Frontal cortex (tissue), 3 donors: ENCODE measurements at regions not wholly inside any gene's neighbourhood (a gene's known extent, or its start where the extent isn't known, plus 50 kb on each side); places are given as distances from the start of the nearest gene placed in this dataset.

Experiments used
- DNase-seq, 2 donors: peaks; one replicate each; pipeline ENCODE4 v3.0.0; 2012; ENCODE audit warnings: low spot score in 2 of 2
- FAIRE-seq: peaks from 2 replicates; lab custom pipeline; 2012; peaks lifted over from hg19 to GRCh38; lab: Jason Lieb, UNC
- donor health status: control.
- donor health status: control.
- donor health status: control.

DNA sequence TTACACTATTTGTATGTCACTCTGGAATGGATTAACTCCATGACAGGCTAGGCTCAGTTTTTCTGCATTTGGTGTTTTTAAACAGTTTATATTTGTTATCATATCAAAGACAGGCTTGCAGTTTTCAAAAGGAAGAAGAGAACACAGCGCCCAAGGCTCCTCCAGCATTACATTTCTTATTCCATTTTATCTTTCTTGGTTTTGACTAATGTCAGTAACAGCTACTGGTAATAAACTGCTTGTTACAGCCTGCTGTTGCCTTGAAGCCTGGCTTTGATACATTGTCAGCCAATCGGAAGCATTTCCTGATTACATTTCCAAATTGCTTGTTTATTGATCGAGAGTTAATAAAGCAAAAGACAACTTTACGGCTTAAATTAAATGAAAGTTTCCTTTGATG, 166.0 kb upstream of the MDFIC start:
- FAIRE-seq = no peak
- no peak for DNase-seq

DNA sequence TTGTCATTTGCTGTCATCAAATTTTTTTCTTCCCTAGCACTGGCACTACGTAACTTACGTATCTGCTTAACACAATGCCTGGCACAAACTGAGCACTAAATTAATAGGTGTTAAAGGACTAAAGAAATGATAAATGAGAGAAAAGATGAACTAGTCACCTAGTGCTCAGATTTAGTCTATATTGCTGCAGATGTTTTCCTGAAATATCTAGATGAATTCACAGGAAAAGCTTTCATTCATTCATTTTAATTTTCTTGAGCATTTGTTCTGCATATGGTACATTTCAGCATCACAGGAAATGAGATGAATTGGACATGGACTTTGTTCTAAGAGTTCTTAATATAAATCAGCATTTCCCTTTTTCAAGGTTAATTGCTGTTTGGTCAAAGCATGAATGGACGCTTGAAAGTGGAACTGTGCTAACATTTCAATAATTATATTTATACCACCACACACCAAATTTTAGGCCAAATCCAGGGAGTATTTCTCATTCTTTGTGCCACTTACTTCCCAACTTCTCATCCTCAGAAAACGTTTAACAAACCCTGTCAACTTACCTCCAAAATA, 163.2 kb upstream of the MDFIC start:
- DNase-seq = no peak
- no peak for FAIRE-seq

DNA sequence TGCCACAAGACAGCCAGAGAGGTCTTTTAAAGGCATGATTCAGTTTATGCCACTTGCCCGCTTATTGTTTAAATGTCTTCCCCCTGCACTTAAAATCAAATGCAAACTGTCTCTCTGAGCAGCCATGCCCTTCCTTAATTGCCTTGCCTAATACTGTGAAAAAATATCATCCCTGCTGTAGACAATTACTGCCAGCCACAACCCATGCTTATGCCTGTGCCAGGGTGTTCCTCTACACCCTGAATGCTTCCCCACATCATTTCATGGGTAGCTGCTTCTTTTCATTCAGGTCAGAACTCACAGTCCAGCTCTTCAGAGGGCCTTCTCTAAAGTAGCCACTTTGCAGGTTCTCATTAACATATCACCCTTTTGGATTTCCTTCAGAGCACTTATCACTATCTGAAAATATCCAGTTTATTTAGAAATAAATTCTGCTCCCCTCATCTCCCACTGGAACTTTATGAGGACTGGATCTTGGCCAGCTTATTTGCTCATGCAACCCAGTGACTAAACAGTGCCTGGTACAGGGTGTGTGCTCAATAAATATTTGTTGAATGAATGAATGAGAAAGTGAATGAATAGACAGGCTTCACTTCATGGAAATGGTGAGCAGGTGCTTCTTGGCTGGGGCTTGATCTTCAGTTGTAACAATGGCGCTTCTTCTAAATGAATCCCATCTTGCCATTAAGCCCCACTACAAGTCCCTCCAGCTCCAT, 162.4 kb upstream of the MDFIC start:
- no peak for FAIRE-seq
- no peak for DNase-seq

GRCh38 chr7:114760477-114760876, 161.4 kb upstream of the MDFIC start:
- FAIRE-seq = no peak
- DNase-seq = no peak

- DNase-seq (no peak), FAIRE-seq (no peak)
Measured at GRCh38 chr7:114761973-114762372, 159.9 kb upstream of the MDFIC start.

DNA sequence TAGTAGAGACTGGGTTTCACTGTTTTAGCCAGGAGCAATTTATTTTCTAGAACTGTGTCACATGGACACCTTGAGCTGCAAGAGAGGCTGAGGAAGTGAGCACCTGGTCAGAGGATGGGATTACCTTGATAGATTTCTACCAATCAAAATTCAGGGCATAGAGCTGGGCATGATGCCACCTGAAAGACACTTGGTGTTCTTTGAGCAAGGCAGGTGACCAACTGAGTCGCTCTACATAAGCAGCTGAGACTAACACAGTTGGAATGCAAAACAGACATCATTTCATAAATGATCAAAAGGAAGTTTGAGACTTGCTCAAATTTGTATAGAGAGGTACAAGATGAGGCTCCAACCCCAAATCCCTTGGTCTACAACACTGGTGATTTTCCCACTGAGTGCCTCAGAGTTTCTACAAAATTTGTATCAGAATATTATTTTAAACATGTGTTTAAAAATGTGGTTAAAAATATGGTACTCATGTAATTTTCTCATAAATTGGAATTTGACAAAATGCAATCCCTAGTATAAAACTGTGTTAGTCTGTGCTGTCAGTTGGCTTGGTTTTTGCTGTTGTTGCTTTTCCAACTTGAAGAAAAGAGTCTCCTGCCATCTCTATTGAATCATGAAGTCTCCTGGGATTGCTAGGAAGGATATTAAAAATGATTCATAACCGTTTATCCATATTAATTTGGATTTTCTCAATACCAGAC, 156.4 kb upstream of the MDFIC start:
- no peak for DNase-seq
- FAIRE-seq = no peak

GRCh38 chr7:114766041-114766356, 155.9 kb upstream of the MDFIC start:
- FAIRE-seq (no peak), DNase-seq (no peak)

DNA sequence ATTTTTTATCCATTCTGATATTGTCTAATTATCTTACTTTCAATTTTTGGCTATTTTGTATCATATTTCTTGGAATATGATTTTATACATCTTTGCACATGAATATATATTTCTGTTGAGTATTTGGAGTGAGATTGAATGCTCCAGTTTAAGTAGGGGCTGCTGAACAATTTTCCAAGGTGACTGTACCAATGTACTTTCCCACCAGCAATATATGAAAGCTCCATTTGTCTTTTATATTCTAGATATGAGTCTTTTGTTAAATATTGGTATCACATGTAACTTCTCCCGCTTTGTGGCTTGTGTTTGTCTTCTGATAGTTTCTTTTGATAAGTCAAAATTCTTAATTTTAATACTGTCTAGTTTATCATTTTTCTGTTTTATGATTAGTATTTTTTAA, 144.6 kb upstream of the MDFIC start:
- FAIRE-seq (no peak), DNase-seq (no peak)

DNA sequence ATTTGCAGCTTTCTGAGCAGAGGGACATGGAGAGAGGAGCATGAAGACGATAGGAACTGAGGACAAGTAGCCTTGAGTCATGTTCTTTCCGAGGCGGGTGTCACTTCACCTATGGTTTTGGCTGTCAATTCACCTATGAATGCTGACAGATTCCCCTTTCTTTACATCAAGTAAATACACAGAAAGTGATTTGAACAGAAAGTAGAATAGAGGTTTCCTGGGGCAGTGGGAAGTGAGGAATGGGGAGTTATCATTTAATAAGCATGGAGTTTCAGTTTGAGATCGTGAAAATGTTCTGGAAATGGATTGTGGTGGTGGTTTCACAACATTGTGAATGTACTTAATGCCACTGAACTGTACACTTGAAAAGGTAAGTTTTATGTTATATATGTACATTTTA, 138.4 kb upstream of the MDFIC start:
- FAIRE-seq = no peak

DNA sequence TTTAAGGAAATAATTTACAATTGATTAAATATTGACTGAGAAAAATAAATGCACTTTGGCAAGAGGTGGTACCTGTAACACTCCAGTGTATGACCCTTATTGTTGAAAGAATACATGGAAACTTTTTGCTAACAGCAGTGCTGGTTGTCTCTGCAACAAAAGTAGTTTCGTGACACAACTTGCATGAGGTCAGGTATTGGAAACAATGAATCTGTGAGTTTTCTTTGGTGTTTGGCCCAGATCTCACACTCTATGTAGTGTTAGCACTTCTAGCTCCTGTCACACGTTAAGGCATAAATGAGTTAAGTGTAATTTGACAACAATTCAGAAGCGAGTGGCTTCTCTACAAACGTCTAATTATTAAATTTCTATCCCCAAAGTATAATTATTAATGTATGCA, 137.7 kb upstream of the MDFIC start:
- FAIRE-seq = no peak
- no peak for DNase-seq

More for the DNA sequence above, 138.4 kb upstream of the MDFIC start:
- no peak for DNase-seq

- FAIRE-seq (no peak), DNase-seq (no peak)
Measured at GRCh38 chr7:114784746-114785145, 137.1 kb upstream of the MDFIC start.

DNA sequence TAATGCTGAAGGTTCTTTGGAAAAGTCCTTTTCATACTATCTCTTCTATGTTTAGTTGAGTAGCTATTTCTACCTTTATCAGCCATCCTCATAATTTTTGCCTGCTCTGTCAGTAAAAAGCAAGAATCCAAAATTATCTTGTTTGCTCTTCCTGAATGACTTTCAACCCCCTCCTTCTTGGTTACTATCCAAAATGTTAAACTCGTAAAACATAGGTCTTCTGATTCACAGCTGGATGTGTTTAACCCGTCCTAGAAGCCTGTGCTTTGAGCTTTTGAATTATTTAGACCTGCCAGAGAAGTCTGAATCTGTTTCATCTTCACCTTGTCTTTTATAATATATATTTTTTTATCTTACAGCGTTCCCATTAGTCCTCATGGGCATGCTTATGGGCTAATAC, 136.4 kb upstream of the MDFIC start:
- FAIRE-seq (no peak), DNase-seq (no peak)

DNA sequence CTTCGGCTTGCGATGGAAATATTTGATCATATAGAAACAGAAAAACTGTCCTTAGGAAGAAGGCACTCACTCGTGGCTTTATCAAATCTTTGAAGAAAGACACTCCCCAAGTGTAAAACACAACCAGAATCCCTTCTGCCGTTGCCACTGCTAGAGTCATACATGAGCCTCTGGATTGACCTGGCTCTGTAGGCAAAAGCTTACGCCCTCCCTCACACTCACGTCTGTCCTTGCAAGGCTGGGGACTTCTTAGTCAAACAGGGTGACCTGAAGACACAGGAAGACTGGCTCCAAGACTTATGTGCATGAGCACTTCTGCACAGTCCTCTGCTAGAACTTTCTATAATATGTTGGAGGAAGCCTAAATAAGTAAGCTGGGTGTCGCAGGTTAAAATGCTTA, 135.4 kb upstream of the MDFIC start:
- DNase-seq = no peak
- no peak for FAIRE-seq

- no peak for FAIRE-seq
Measured at GRCh38 chr7:114787556-114787955, 134.3 kb upstream of the MDFIC start.

GRCh38 chr7:114788706-114789105, 133.2 kb upstream of the MDFIC start:
- no peak for FAIRE-seq
- DNase-seq = no peak

More at GRCh38 chr7:114787556-114787955, 134.3 kb upstream of the MDFIC start:
- DNase-seq = no peak

GRCh38 chr7:114789161-114789560, 132.7 kb upstream of the MDFIC start:
- FAIRE-seq (no peak), DNase-seq (no peak)

DNA sequence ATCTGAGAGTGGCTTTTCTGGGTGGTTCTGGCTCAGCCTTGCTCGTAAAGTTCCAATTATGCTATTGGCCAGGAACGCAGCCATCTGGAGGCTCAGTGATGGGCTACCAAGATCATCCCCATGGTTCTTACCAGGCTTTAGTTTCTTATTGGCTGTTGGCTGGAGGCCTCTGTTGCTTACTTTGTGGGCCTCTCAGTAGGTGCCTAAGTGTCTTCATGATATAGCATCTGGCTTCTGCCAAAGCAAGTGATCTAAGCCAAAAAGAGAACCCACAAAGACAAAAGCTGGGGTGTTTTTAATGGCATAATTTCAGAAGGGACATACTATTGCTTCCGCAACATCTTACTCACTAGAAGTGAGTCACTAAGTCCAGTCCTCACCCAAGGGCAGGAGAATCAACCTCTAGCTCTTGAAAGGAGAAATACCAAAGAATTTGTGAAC, 132.0 kb upstream of the MDFIC start:
- FAIRE-seq (no peak), DNase-seq (no peak)

- FAIRE-seq = no peak
- DNase-seq = no peak
Measured at GRCh38 chr7:114790521-114790920, 131.4 kb upstream of the MDFIC start.

- FAIRE-seq (no peak), DNase-seq (no peak)
Measured at GRCh38 chr7:114791771-114792170, 130.1 kb upstream of the MDFIC start.

DNA sequence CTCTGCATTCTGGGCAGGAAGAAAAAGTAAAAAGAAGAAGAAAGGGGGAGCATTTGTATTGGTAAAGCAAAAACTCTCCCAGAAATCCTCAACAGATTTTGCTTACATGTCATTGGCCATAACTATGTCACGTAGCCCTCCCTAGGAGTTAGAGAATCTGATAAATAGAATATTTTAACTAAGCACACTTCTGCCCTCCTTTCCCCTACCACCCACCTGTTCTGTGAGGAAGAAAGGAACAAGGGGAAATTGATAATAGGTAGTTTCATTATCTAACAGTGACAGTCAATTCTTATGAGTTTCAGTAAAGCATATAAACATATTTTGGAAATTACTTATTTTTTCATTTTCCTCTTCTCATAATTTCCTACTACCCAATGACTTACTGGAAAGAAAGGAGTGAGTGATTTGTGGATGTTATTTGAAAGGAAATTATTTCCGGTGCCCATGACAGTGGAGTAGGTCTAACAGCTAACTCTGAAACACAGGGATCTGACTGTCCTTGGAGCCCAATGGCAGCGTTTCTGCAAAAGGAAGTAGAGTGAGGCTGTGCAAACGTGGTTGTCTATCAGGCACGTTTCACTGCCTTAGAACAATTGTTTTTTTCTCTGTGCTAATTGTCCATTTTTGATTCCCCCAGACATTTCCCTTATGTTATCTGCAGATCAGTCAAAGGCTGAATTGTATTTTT, 128.6 kb upstream of the MDFIC start:
- DNase-seq (no peak), FAIRE-seq (no peak)

DNA sequence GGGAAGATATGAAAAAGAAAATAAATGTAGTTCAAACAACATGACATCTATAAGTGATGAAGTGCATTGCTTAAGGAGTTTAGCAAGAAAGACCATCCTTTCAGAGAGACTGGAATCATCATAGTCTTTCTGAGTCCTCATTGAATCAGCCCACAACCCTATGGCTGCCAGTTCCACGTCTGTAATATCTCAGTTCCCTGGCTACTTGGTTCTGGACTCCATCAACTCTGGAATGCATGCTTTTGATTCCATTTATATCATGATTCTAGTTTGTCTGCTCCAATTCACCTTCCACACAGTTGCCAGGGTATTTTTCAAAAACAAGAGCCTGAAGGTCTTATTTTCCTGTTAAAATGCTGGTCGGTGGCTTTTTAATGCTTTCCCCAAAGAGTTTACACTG, 126.4 kb upstream of the MDFIC start:
- FAIRE-seq (no peak), DNase-seq (no peak)
